Panc1 (cell line): ENCODE measurements at regions not wholly inside any gene's neighbourhood (a gene's known extent, or its start where the extent isn't known, plus 50 kb on each side); places are given as distances from the start of the nearest gene placed in this dataset.

Experiments
- ATAC-seq: fragments of 200-7000 bp; cut with Tn5 transposase; 2 replicates; pipeline ENCODE4 v1.9.1; 2020; ENCODE audit warnings: mild to moderate bottlenecking, moderate library complexity
- BruUV-seq: library from RNA; stranded (reverse); fragments of 400-500 nt; replicated peaks from 2 replicates; lab custom pipeline; 2021; lab: Mats Ljungman, UMichigan
- CTCF ChIA-PET: fragments of 300-600 bp; sonication (Branson Sonifier 250); formaldehyde crosslinking; loops from one replicate; lab custom pipeline; 2022; ENCODE audit warnings: antibody characterized with exemption; lab: Charles Lee
- POLR2A ChIA-PET: fragments of 300-600 bp; sonication (Branson Sonifier 250); formaldehyde crosslinking; loops from one replicate; lab custom pipeline; 2022; ENCODE audit warnings: antibody characterized with exemption; lab: Charles Lee
- DNase-seq: peaks from one replicate; pipeline ENCODE4 v3.0.0-alpha.2; 2010; ENCODE audit warnings: low read depth, low spot score
- H3K27ac ChIP-seq: 2 replicates; pipeline ENCODE4 v1.5.1; 2011; ENCODE audit warnings: mild to moderate bottlenecking, low read length, inconsistent platforms
- H3K27me3 ChIP-seq: fragments of 200-500 bp; sonication (Bioruptor generic); 2 replicates; pipeline ENCODE4 v1.6.0; 2014; ENCODE audit warnings: low read length, inconsistent platforms; ENCODE audit not compliant: control insufficient read depth, insufficient read depth
- H3K36me3 ChIP-seq: fragments of 200-500 bp; sonication (Bioruptor generic); 2 replicates; pipeline ENCODE4 v1.5.1; 2014; ENCODE audit warnings: inconsistent platforms, mild to moderate bottlenecking, low read length, moderate library complexity; ENCODE audit not compliant: control insufficient read depth, insufficient read depth
- H3K4me1 ChIP-seq: 2 replicates; pipeline ENCODE4 v1.5.1; 2011; ENCODE audit warnings: inconsistent platforms, mild to moderate bottlenecking, low read length, moderate library complexity; ENCODE audit not compliant: control insufficient read depth, insufficient read depth
- H3K4me3 ChIP-seq, 2 experiments: 2 replicates each; pipeline ENCODE4 v1.5.1; 2011 to 2012; ENCODE audit warnings: low read depth in 2 of 2, low read length in 2 of 2, mild to moderate bottlenecking in 2 of 2, inconsistent platforms in 1 of 2, moderate library complexity in 1 of 2
- H3K9me3 ChIP-seq: fragments of 200-500 bp; sonication (Bioruptor generic); 2 replicates; pipeline ENCODE4 v1.5.1; 2014; ENCODE audit warnings: low read depth, mild to moderate bottlenecking, inconsistent platforms, low read length, moderate library complexity; ENCODE audit not compliant: control insufficient read depth, insufficient read depth
- POLR2AphosphoS5 ChIP-seq: IDR thresholded peaks from 2 replicates; pipeline ENCODE4 v1.6.1; 2012; ENCODE audit warnings: mild to moderate bottlenecking, low read depth, low read length, moderate library complexity
- SIN3A ChIP-seq: IDR thresholded peaks from 2 replicates; pipeline ENCODE4 v1.6.1; 2012; ENCODE audit warnings: low read depth, mild to moderate bottlenecking, low read length, moderate library complexity, borderline replicate concordance; ENCODE audit not compliant: insufficient read depth
- TCF7L2 ChIP-seq: IDR thresholded peaks from 2 replicates; pipeline ENCODE4 v1.6.1; 2011; ENCODE audit warnings: mild to moderate bottlenecking, low read depth, low read length, inconsistent platforms
- in situ Hi-C: cut with HindIII; loops from 2 replicates; pipeline ENCODE4 v1.10.0; 2016; ENCODE audit warnings: low sequenced_read_pairs, low pct_unique_long_range_greater_than_20kb
- intact Hi-C: fragments of 100-400 bp; cut with micrococcal nuclease; formaldehyde crosslinking; loops from one replicate; pipeline ENCODE4 v1.10.0; 2022; ENCODE audit not compliant: unreplicated experiment
- TF ChIP-seq, protein P1 (sequence below), 2 experiments: IDR thresholded peaks; 2 replicates each; pipeline ENCODE4 v1.6.1; 2011 to 2012; ENCODE audit warnings: low read depth in 2 of 2, control low read depth in 1 of 2, low read length in 1 of 2, mild to moderate bottlenecking in 1 of 2, moderate library complexity in 1 of 2; ENCODE audit not compliant: insufficient read depth in 1 of 2
- TF ChIP-seq, protein P2 (sequence below): fragments of 450-650 bp; IDR thresholded peaks from 2 replicates; pipeline ENCODE4 v1.5.1; 2017; ENCODE audit warnings: mild to moderate bottlenecking

DNA sequence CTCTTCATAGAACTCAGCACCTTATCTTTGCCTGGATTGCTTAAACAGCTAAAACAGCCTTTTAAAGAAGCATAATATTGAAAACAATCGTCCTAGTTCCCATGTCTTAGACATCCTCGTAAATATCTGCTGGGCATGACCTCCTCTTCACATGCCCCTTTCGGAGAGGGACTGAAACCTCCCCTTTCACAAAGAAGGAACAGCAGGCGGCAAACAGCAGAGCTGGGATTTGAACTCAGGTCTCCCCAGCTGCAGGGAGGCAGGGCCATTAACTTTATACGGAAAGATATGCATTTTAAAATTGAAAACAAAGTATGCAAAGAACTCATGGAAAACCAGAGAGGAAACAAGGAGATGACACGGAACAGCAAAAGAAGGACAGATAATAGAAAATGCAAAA is 249.9 kb downstream of the FOXL1 start:
- intact Hi-C loops (no loop called here), in situ Hi-C loops (no loop called here)
- Histone ChIP-seq H3K9me3 (no peaks in the 10 kb centered on the region), H3K27me3 (no peaks in the 10 kb centered on the region), H3K4me3 (no peak overlapping the region), H3K36me3 (no peaks in the 10 kb centered on the region), H3K4me1 (peaks cover 22% of the 10 kb centered on the region), H3K27ac (no peak overlapping the region)
- ATAC-seq (no peak), DNase-seq (no peak)
- CTCF ChIA-PET = no interaction called here
- no TSS peak for BruUV-seq
- no peak for TF ChIP-seq SIN3A
- no peak for TF ChIP-seq POLR2AphosphoS5
- no peak for TF ChIP-seq TCF7L2
- TF ChIP-seq, protein P1, sequence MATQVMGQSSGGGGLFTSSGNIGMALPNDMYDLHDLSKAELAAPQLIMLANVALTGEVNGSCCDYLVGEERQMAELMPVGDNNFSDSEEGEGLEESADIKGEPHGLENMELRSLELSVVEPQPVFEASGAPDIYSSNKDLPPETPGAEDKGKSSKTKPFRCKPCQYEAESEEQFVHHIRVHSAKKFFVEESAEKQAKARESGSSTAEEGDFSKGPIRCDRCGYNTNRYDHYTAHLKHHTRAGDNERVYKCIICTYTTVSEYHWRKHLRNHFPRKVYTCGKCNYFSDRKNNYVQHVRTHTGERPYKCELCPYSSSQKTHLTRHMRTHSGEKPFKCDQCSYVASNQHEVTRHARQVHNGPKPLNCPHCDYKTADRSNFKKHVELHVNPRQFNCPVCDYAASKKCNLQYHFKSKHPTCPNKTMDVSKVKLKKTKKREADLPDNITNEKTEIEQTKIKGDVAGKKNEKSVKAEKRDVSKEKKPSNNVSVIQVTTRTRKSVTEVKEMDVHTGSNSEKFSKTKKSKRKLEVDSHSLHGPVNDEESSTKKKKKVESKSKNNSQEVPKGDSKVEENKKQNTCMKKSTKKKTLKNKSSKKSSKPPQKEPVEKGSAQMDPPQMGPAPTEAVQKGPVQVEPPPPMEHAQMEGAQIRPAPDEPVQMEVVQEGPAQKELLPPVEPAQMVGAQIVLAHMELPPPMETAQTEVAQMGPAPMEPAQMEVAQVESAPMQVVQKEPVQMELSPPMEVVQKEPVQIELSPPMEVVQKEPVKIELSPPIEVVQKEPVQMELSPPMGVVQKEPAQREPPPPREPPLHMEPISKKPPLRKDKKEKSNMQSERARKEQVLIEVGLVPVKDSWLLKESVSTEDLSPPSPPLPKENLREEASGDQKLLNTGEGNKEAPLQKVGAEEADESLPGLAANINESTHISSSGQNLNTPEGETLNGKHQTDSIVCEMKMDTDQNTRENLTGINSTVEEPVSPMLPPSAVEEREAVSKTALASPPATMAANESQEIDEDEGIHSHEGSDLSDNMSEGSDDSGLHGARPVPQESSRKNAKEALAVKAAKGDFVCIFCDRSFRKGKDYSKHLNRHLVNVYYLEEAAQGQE (IDR thresholded peaks at IDR 0.05; ENCODE audit: insufficient read depth in 1 of 2, low read depth in 2 of 2, low read length in 1 of 2) = no peak
- TF ChIP-seq, protein P2, sequence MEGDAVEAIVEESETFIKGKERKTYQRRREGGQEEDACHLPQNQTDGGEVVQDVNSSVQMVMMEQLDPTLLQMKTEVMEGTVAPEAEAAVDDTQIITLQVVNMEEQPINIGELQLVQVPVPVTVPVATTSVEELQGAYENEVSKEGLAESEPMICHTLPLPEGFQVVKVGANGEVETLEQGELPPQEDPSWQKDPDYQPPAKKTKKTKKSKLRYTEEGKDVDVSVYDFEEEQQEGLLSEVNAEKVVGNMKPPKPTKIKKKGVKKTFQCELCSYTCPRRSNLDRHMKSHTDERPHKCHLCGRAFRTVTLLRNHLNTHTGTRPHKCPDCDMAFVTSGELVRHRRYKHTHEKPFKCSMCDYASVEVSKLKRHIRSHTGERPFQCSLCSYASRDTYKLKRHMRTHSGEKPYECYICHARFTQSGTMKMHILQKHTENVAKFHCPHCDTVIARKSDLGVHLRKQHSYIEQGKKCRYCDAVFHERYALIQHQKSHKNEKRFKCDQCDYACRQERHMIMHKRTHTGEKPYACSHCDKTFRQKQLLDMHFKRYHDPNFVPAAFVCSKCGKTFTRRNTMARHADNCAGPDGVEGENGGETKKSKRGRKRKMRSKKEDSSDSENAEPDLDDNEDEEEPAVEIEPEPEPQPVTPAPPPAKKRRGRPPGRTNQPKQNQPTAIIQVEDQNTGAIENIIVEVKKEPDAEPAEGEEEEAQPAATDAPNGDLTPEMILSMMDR = no peak
- POLR2A ChIA-PET = no interaction called here

DNA sequence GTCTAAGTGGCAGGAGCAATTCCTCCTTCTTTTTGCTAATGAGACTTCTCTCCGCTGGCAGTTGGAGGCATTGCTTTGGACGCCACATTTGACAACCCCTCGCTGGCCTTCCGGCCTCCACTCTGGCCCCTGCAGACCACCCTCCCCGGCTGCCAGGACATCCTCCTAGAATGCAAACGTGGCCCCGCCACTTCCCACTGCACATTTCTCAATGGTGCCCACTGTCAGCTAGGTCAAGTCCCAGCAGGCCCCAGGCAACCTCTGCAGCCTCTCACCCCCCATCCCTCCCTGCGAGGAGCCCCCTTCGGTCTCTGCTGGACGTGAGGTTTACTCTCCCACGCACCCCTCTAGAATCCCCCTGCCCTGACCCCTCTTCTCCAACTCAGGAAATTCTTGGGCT is 250.3 kb downstream of the FOXL1 start:
- no peak overlapping the region for H3K4me3 ChIP-seq
- H3K27me3 ChIP-seq = no peaks in the 10 kb centered on the region
- intact Hi-C loops = no loop called here
- H3K36me3 ChIP-seq = no peaks in the 10 kb centered on the region
- in situ Hi-C loops = no loop called here
- peaks cover 20% of the 10 kb centered on the region for H3K4me1 ChIP-seq
- TF ChIP-seq, protein P1 (IDR thresholded peaks at IDR 0.05; ENCODE audit: insufficient read depth in 1 of 2, low read depth in 2 of 2, low read length in 1 of 2) = no peak
- no peak for TF ChIP-seq SIN3A
- TF ChIP-seq, protein P2 = no peak
- TF ChIP-seq TCF7L2 = no peak
- no peak for TF ChIP-seq POLR2AphosphoS5
- BruUV-seq = no TSS peak
- CTCF ChIA-PET = no interaction called here
- ATAC-seq = no peak
- POLR2A ChIA-PET = no interaction called here
- H3K27ac ChIP-seq = no peak overlapping the region
- no peak for DNase-seq
- H3K9me3 ChIP-seq = no peaks in the 10 kb centered on the region
